Stimulated activated CD4-positive, alpha-beta T cell treated with anti-CD3 and anti-CD28 coated beads, TNF-alpha, amount 100 ng/mL, for 1 hour (primary cell): ENCODE measurements at regions not wholly inside any gene's neighbourhood (a gene's known extent, or its start where the extent isn't known, plus 50 kb on each side); places are given as distances from the start of the nearest gene placed in this dataset.

Experiments used
- DNase-seq, 3 donors: peaks; one replicate each; pipeline ENCODE4 v3.0.0-alpha.2; 2020; ENCODE audit warnings: low read depth in 3 of 3, low spot score in 1 of 3

DNA sequence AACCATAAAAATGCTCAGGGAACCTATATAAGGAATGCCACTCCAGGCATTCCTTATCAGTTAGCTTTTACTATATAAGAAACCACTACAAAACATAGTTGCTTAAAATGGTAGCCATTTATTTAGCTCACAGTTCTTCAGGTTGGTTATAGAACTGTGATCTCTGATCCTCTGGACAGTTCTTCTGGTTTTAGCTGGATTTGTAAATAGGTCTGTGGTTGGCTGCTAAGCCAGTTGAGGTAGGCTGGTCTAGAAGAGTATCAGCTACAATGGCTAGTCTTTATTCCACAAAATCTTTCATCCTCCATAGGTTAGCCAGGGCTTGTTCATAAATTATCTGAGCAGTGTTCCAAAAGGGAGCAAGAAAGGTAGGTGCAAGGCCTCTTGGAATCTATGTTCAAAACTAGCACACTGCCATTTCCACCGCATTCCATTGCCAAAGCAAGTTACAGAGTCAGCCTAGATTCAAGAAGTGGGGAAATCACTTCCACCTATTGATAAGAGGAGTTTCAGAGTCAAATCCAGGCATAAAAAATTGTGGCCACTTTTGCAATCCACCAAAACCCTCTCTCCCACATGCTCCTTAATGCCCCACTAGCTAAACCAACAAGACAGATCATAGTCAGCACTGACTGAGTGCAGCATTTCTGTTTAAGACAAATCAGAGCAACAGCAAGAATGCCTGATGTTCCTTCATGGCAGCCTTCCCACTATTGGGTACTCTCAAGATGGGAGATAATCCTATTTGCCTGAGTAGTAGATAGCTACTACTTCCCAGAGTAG lies 146.4 kb downstream of the IRS1 start:
- no peak for DNase-seq

GRCh38 chr2:226652369-226652768 lies 147.3 kb downstream of the IRS1 start:
- no peak for DNase-seq

DNA sequence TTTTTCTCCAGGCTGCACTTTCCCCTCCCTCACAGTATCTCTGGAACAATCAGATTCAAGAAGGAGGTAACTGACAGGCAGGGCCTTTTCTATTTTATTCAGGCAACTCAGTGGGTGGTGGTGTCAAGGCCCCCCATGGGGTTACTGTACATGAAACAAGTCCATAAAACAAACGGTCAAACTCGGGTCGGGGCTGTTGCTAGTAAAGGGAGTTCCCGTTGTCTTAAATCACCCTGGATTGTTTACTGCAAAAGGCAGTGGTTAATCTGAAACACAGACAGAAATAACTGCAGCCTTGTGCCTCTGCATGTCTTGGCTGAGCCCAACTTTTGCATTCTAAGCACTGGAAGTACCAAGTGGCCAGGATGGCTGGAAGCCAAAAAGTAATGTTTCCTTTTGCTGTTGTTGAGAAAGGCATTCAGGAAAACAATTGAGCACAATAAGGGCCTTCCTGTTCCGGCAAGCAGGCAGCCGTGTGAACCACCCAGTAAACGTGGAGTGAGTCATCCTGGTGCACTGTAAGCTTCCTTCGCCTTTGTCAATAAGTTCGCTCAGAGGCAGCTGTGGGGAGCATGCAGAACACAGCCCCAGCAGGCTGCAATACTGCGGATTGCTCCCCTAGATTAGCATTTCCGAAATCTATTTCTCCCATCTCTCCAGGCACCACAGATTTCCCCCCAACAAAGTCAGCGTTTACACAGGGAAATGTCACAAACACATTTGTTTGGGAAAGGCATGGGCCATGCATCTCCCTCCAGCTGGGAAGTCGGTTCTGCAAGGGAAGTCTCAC lies 149.6 kb downstream of the IRS1 start:
- DNase-seq: peak in 2 of 3 donors; percentile 15 to 24

DNA sequence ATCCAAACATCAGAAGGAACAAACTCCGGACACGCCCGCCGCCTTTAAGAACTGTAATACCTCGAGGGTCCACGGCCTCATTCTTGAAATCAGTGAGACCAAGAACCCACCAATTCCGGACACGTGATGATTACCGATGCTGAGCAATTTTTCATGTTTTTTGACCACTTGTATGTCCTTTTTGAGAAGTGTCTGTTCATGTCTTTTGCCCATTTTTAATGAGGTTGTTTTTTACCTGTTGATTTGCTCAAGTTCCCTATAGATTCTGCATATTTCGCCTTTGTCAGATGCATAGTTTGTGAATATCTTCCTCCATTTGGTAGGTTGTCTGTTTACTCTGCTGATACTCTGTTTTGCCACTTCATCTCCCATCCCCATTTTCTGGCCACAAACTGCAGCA lies 150.4 kb downstream of the IRS1 start:
- DNase-seq: no peak

GRCh38 chr2:226647621-226648518 lies 151.8 kb downstream of the IRS1 start:
- DNase-seq: no peak

DNA sequence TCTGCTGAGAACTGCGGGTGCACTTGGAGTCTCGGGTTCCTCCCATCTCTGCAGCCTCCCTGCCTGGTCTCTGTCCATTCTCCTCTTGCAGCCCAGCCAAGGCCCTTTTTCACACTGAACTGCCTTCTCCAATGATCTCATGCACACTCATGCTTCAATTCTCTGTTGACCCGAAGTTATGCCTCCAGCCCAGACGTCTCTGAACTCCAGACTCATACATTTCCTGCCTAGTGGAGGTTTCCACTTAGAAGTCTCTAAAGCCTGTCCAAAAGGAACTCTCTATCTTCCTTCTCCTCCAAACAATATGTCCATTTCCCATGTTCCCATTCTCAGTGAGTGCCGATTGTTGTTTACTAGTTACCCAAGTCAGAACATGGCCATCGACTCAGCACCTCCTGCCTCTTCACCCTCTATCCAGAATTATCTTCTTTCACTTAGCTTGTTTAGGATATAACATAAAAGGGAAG lies 155.2 kb downstream of the IRS1 start:
- no peak for DNase-seq

GRCh38 chr2:226643946-226644282 lies 155.7 kb downstream of the IRS1 start:
- DNase-seq: no peak

DNA sequence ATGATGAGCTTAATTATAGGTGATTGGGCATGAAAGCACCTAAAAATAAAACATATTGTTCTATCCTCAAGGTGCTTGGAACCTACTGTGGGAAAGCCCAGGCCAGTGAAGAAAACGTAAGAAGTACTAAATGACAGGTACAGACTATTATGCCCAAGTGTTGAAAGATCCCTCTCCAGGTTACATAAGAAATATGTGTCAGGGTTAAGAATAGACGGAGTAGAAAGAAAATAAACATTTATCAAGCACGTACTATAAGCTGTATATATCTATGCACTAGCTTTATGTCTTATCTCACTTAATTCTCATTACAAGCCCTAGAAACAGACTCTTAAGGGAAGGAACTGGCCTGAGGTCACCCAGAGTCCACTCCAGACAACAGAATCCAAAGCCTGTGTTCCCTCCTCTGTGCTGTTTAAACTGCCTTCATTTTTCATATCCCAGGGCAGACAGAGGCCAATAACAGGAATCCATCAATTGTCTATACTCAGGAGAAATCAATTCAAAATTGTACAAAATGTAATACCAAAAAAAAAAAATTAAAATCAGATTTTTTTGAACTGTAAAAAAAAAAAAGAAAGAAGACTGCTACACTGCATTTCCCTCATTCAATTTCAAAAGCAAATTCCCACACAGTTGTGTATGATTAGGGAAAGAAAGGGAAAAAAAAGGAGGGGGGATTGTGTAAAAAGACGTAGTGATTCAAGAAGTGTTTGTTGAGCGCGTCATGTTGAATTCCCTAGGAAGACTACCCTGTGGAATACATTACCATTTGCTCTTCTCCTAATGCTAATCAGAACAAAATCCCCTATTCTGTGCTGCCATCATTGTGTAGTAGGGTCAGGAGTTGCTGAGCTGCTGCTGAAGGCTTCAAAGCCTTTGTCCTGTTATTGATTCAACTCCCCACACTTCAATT lies 156.3 kb downstream of the IRS1 start:
- DNase-seq: no peak

- DNase-seq: no peak
Measured at GRCh38 chr2:226641008-226641407, 158.6 kb downstream of the IRS1 start.

DNA sequence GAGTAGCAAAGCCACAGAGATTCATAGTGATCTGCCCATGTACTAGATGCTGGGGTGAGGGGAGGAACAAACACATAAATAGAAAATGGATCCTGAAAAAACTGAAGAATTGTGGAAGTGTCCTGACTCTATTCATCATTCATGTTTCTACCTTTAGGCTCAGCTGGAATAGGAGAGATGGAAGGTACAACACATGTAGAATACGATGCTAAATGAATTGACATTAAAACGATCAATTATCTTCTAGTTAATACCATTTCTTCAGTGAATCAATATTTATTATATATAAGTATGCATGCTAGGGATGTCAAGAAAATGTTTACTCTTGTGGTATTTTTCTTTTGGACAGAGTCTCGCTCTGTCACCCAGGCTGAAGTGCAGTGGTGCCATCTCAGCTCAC lies 159.1 kb downstream of the IRS1 start:
- DNase-seq: no peak

- no peak for DNase-seq
Measured at GRCh38 chr2:226639550-226639949, 160.1 kb downstream of the IRS1 start.

- DNase-seq: no peak
Measured at GRCh38 chr2:226638576-226638975, 161.0 kb downstream of the IRS1 start.

DNA sequence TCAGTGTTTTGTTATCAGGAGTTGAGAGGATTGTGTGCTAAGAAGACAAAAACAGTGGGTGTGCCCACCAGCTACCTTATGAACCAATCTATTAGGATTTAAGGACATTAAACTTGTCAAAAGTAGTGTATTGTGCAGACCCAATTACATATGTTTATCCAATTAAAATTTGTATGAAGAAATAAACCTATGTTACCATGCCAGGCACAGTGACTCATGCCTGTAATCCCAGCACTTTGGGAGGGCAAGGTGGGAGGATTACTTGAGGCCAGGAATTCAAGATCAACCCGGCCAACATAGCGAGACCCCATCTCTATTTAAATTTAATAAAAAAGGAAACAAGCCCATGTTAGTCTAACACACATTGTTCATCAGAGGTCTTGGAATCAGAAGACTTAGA lies 162.2 kb downstream of the IRS1 start:
- DNase-seq: no peak

- DNase-seq: no peak
Measured at GRCh38 chr2:226636586-226636985, 163.0 kb downstream of the IRS1 start.

DNA sequence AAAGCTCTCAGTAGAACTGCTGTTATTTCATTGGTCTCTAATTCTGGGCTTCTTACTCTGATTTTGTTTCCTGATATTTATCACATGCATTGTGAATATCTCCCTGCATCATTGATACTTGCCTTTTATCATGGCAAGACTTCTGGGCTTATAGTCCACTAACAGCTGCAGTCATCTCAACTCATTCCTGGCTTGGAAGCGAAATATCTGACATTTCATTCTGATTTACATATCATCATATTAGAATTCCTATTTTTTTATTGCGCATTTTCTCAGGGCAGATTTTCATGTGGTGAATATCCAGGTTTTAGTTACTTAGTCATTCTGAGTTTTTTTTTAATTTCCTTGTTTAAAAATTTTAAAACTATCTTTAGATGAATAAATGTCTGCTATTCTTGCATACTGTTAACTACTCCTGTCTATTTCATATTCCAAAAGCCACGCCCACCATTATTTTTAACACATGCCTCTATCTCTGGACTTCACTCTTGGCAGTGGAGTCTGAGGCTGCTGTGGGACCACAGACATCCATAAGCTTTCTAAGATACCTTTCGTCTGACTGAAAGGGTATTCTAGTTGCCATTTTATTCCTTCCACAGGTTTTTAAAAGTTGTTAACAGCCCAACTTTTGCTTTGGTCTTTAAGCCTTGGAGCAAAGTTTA lies 164.5 kb downstream of the IRS1 start:
- no peak for DNase-seq

GRCh38 chr2:226631671-226632070 lies 167.9 kb downstream of the IRS1 start:
- DNase-seq: no peak

DNA sequence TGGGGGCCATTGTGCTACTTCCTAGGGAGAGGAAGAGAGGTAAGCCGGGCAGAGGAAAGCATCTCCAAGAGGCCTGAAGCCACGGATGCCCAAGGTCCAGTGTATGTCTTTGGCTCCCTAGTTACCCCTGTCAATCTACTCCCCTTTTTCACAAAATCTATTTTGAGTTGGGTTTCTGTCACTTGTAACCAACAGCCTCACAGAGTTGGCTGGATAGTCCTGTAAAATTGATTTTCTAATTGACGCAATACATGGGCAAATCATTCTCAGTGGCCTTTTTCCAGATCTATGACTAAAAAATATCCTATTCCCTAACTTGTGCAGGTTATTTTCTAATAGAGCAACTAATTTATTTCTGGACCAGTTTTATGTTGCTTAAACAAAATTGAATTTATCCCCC lies 168.4 kb downstream of the IRS1 start:
- DNase-seq: no peak

DNA sequence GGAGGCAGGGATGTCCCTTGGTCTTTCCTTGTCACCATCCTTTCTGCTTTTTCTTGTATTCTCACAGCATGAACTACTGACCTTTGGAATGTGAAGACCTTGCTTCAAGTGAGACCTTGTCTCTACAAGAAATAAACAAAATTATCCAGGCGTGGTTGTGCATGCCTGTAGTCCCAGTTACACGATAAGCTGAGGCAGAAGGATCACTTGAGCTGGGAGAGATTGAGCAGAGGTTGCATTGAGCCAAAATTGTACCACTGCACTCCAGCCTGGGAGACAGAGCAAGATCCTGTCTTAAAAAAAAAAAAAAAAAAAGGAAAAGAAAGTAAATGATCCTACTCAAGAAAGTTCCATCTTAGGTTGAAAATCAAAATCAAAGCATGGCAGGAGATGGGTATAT lies 173.7 kb downstream of the IRS1 start:
- no peak for DNase-seq

DNA sequence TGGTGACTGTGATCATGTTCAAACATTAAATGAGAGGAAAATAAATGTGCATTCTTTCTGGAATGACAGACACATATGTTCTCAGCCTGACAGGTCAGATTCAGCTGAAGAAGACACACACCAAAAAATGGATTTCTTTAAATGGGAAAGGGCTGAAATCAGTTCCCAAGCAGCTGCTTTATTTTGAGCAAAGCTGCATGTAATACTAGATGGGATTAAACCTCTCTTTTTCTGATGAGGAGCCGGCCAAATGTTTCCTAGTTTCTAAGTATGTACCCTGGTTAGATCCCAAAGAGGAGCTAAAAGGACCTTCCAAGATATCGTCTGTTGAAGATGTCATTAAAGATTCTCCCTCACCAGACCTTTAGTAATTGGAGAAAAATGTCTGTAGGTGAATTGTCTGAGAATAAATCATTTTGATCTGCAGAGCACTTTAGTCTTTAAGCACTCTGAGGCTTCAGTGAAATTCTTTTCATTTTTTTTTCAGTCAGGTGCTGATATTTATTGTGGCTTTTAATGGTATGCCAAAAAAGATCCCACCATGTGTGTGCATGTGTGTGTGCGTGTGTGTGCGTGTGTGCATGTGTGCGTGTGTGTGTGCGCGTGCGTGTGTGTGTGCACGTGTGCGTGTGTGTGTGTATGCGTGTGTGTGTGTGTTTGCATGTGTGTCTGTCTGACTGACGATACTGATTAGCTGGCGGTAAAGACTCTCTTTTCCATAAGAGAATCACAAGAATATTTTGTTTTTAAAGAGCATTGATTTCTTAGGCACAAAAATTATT lies 175.8 kb downstream of the IRS1 start:
- no peak for DNase-seq
